Breast epithelium (tissue), 4 donors: ENCODE measurements at regions not wholly inside any gene's neighbourhood (a gene's known extent, or its start where the extent isn't known, plus 50 kb on each side); places are given as distances from the start of the nearest gene placed in this dataset.

Experiments
- DNase-seq, 2 donors: peaks; one replicate each; pipeline ENCODE4 v3.0.0-alpha.2; 2019; ENCODE audit warnings: low spot score in 2 of 2
- H3K27ac ChIP-seq, 2 donors: fragments of 200-600 bp; sonication (generic) in 1 of 2; one replicate each; pipeline ENCODE4 v1.5.1; 2016 to 2019; ENCODE audit warnings: mild to moderate bottlenecking in 1 of 2
- H3K27me3 ChIP-seq, 2 donors: fragments of 200-600 bp; sonication (generic) in 1 of 2; one replicate each; pipeline versions ENCODE4 v1.5.1 to v1.6.0; 2017 to 2019; ENCODE audit warnings: control low read depth in 1 of 2, mild to moderate bottlenecking in 1 of 2
- H3K36me3 ChIP-seq: fragments of 200-600 bp; one replicate; pipeline ENCODE4 v1.5.1; 2019
- H3K4me1 ChIP-seq, 2 donors: fragments of 200-600 bp; sonication (generic); one replicate each; pipeline ENCODE4 v1.5.1; 2016 to 2019; ENCODE audit warnings: control low read depth in 1 of 2
- H3K4me3 ChIP-seq, 3 donors: fragments of 200-600 bp; sonication (generic); 1 replicate in 2 of 3; 2 replicates in 1 of 3; pipeline ENCODE4 v1.5.1; 2016 to 2019; ENCODE audit warnings: mild to moderate bottlenecking in 3 of 3, moderate library complexity in 2 of 3
- H3K9me3 ChIP-seq, 2 donors: fragments of 200-600 bp; sonication (generic) in 1 of 2; one replicate each; pipeline ENCODE4 v1.5.1; 2016 to 2019; ENCODE audit warnings: control low read depth in 1 of 2
- CTCF ChIP-seq, 3 donors: fragments of 450-650 bp; IDR thresholded peaks; one replicate each; pipeline ENCODE4 v1.5.1; 2016 to 2017; ENCODE audit warnings: antibody characterized with exemption in 3 of 3, mild to moderate bottlenecking in 3 of 3, moderate library complexity in 3 of 3
- POLR2A ChIP-seq: fragments of 450-650 bp; IDR thresholded peaks from one replicate; pipeline ENCODE4 v1.6.1; 2016; ENCODE audit warnings: antibody characterized with exemption, mild to moderate bottlenecking, moderate library complexity
- POLR2AphosphoS5 ChIP-seq, 3 donors: sonication (generic); formaldehyde crosslinking; IDR thresholded peaks; one replicate each; pipeline ENCODE4 v1.6.1; 2017; ENCODE audit warnings: antibody characterized with exemption in 3 of 3
- intact Hi-C: fragments of 100-400 bp; cut with DNase I; formaldehyde crosslinking; loops from one replicate; pipeline ENCODE4 v1.15.1; 2023; ENCODE audit warnings: low total_unique reads

GRCh38 chr5:54722846-54723433 lies 205.4 kb downstream of the SNX18 start:
- Histone ChIP-seq H3K9me3 (no peaks in the 10 kb centered on the region), H3K4me1 (no peaks in the 10 kb centered on the region), H3K36me3 (no peaks in the 10 kb centered on the region), H3K27me3 (no peaks in the 10 kb centered on the region), H3K27ac (no peak overlapping the region), H3K4me3 (no peak overlapping the region)
- no peak for DNase-seq
- TF ChIP-seq CTCF (IDR thresholded peaks at IDR 0.05): no peak
- TF ChIP-seq POLR2A: no peak
- no peak for TF ChIP-seq POLR2AphosphoS5 (IDR thresholded peaks at IDR 0.05)
- intact Hi-C loops: no loop called here

- intact Hi-C loops: no loop called here
- H3K27me3 ChIP-seq: no peaks in the 10 kb centered on the region
- no peaks in the 10 kb centered on the region for H3K9me3 ChIP-seq
- no peak for DNase-seq
- no peaks in the 10 kb centered on the region for H3K4me1 ChIP-seq
- no peak overlapping the region for H3K4me3 ChIP-seq
- no peak overlapping the region for H3K27ac ChIP-seq
- H3K36me3 ChIP-seq: no peaks in the 10 kb centered on the region
- TF ChIP-seq POLR2AphosphoS5 (IDR thresholded peaks at IDR 0.05): no peak
- no peak for TF ChIP-seq CTCF (IDR thresholded peaks at IDR 0.05)
- TF ChIP-seq POLR2A: no peak
Measured at GRCh38 chr5:54721951-54722654, 204.5 kb downstream of the SNX18 start.

GRCh38 chr5:54721116-54721515 lies 203.6 kb downstream of the SNX18 start:
- TF ChIP-seq CTCF (IDR thresholded peaks at IDR 0.05) (no peak), POLR2AphosphoS5 (IDR thresholded peaks at IDR 0.05) (no peak), POLR2A (no peak)
- no peaks in the 10 kb centered on the region for H3K27me3 ChIP-seq
- H3K36me3 ChIP-seq: no peaks in the 10 kb centered on the region
- H3K27ac ChIP-seq: no peak overlapping the region
- H3K9me3 ChIP-seq: no peaks in the 10 kb centered on the region
- no peaks in the 10 kb centered on the region for H3K4me1 ChIP-seq
- no peak for DNase-seq
- intact Hi-C loops: no loop called here
- no peak overlapping the region for H3K4me3 ChIP-seq

- H3K27ac ChIP-seq: peak overlapping the region in 1 of 2 donors; percentile 12
Measured at GRCh38 chr5:54720341-54720740, 202.8 kb downstream of the SNX18 start.

More at GRCh38 chr5:54720341-54720740, 202.8 kb downstream of the SNX18 start:
- TF ChIP-seq CTCF (IDR thresholded peaks at IDR 0.05) (no peak), POLR2AphosphoS5 (IDR thresholded peaks at IDR 0.05) (no peak), POLR2A (no peak)
- intact Hi-C loops: no loop called here
- no peaks in the 10 kb centered on the region for H3K36me3 ChIP-seq
- H3K27me3 ChIP-seq: no peaks in the 10 kb centered on the region
- no peaks in the 10 kb centered on the region for H3K9me3 ChIP-seq
- no peak overlapping the region for H3K4me3 ChIP-seq
- H3K4me1 ChIP-seq: no peaks in the 10 kb centered on the region
- DNase-seq: no peak
